ENCODE measurements at regions not wholly inside any gene's neighbourhood (a gene's known extent, or its start where the extent isn't known, plus 50 kb on each side); places are given as distances from the start of the nearest gene placed in this dataset.

DNA sequence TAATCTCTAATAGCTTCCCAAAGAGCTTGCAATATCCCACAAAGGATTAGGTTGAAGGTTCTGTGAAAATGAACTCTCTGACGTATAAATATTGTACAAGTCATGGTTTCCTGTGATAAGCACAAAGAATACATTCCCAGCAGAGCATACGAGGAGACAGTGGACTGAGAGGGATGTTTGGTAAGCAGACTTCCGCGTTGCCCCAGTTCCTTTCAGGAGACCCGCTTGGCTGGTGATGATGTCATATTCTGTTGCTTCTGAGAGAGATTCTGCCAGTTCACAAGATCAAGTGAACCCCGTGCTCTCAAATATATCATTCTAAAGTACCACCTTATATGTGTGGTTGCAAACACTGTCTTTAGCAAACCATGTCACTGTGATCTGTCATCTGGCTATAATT lies 323.9 kb upstream of the CASK start:
- H3K4me3 ChIP-seq, result no peak overlapping the region
- peaks cover 96 to 100% (median 100%) of the 10 kb centered on the region in 11 experiments for H3K27me3 ChIP-seq
- no peak overlapping the region for H3K27ac ChIP-seq
- H3K4me2 ChIP-seq, result no peak overlapping the region
- H3K9ac ChIP-seq, result no peak overlapping the region
- no peaks in the 10 kb centered on the region for H3K36me3 ChIP-seq
- no peaks in the 10 kb centered on the region for H4K20me1 ChIP-seq
- no peaks in the 10 kb centered on the region for H3K4me1 ChIP-seq
- TF ChIP-seq Cebpa-rat (IDR thresholded peaks at IDR 0.05), result no peak
- no peaks in the 10 kb centered on the region for H3K9me3 ChIP-seq (replicated peaks in 1 of 11)

DNA sequence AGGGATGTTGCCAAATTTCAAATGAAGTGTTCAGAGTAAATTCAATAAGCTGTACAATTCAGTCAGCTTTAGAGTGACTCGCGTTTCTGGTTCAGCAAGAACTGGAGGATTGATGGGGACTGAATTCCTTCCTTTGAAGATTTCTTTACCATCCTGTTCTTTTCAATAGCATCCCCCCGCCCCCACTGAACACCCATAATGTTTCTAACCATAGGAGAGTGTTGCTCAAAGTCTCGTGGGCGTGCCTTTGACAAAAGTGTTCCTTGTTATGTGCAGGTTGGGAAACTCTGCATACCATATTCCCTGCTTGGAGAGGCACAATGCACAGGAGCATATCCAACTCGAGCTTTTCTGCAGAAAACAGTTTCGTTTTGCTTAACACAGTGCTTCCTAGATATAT lies 323.5 kb upstream of the CASK start:
- TF ChIP-seq Cebpa-rat (IDR thresholded peaks at IDR 0.05), result no peak
- no peak overlapping the region for H3K4me2 ChIP-seq

DNA sequence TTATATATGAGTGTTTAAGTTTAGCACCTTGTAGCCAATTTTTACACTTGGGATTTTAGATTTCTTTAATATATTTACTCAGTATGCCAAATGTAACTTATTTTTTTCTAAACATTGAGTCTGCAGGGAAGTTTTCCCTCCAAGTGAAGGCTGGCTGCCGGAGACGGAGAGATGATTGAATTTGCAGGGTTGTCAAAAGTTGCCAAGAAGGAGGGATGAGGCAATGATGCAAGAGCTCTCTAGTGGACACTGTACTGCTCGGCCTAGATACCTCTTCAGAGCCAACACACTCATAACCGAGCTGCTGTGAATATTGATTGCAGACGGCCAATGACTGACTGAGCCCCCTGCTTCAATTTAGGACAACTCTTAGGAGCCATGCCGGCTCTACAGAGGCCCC lies 318.6 kb upstream of the CASK start:
- Histone ChIP-seq H3K27me3 (peaks cover 99 to 100% (median 100%) of the 10 kb centered on the region in 11 experiments), H3K4me3 (no peak overlapping the region), H3K9ac (no peak overlapping the region), H3K9me3 (replicated peaks in 1 of 11) (peaks cover 0 to 3% (median 0%) of the 10 kb centered on the region in 11 experiments; a peak in 1 of 22 replicates), H4K20me1 (no peaks in the 10 kb centered on the region), H3K36me3 (no peaks in the 10 kb centered on the region), H3K4me2 (no peak overlapping the region), H3K4me1 (no peaks in the 10 kb centered on the region), H3K27ac (no peak overlapping the region)
- no peak for TF ChIP-seq Cebpa-rat (IDR thresholded peaks at IDR 0.05)

More for the DNA sequence above, 323.5 kb upstream of the CASK start:
- Histone ChIP-seq H3K27ac (no peak overlapping the region), H3K9me3 (replicated peaks in 1 of 11) (no peaks in the 10 kb centered on the region), H3K27me3 (peaks cover 96 to 100% (median 100%) of the 10 kb centered on the region in 11 experiments), H3K4me1 (no peaks in the 10 kb centered on the region), H4K20me1 (no peaks in the 10 kb centered on the region), H3K9ac (no peak overlapping the region), H3K36me3 (no peaks in the 10 kb centered on the region), H3K4me3 (no peak overlapping the region)

DNA sequence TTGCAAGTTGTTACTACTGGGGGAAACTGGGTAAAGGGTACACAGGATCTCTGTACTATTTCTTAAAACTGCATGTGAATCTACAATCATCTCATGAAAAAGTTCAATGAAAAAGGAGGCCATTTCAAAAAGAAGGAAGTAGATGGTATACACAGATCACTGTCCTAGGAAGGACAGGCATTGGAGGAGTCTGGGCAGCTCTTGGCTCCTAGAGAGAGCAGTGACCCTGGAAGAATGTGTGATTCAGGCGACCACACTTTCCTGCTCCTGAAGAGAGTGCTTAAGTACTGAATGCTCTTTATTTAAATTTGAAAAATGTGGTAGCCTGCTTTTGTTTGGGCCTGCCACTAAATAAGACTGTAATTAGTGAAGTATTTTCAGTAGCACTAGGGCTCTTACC lies 318.1 kb upstream of the CASK start:
- no peak for TF ChIP-seq Cebpa-rat (IDR thresholded peaks at IDR 0.05)

DNA sequence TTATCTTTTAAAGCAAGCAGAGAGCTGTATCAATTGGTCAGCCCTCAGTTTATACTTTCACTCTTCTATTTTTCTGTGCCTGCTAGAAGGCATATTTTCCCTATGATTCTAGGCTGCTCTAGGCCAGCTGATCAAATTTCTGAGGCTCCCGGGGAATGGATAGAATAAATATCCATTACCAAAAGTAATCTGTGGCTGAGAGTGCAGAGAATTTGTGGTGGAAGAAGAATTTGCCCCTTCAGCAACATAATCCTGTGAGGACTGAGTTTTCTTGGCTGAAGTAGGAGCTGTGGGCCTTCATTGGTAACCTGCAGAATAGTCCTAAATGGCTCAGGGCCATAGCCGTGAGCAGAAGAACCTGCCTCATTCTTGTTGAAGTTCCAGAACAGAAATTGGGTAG lies 314.6 kb upstream of the CASK start:
- Histone ChIP-seq H3K27me3 (peaks cover 93 to 100% (median 99%) of the 10 kb centered on the region in 11 experiments), H3K9me3 (replicated peaks in 1 of 11) (peaks cover 0 to 3% (median 0%) of the 10 kb centered on the region in 11 experiments; a peak in 1 of 22 replicates), H3K27ac (no peak overlapping the region), H3K4me1 (no peaks in the 10 kb centered on the region), H4K20me1 (no peaks in the 10 kb centered on the region), H3K4me3 (no peak overlapping the region), H3K4me2 (no peak overlapping the region), H3K36me3 (no peaks in the 10 kb centered on the region), H3K9ac (no peak overlapping the region)
- no peak for TF ChIP-seq Cebpa-rat (IDR thresholded peaks at IDR 0.05)

More for the DNA sequence above, 318.1 kb upstream of the CASK start:
- Histone ChIP-seq H3K4me2 (no peak overlapping the region), H3K36me3 (no peaks in the 10 kb centered on the region), H3K9ac (no peak overlapping the region), H3K4me3 (no peak overlapping the region), H3K4me1 (no peaks in the 10 kb centered on the region), H3K9me3 (replicated peaks in 1 of 11) (peaks cover 0 to 3% (median 0%) of the 10 kb centered on the region in 11 experiments; a peak in 1 of 22 replicates), H3K27me3 (peaks cover 98 to 100% (median 100%) of the 10 kb centered on the region in 11 experiments), H3K27ac (no peak overlapping the region), H4K20me1 (no peaks in the 10 kb centered on the region)

DNA sequence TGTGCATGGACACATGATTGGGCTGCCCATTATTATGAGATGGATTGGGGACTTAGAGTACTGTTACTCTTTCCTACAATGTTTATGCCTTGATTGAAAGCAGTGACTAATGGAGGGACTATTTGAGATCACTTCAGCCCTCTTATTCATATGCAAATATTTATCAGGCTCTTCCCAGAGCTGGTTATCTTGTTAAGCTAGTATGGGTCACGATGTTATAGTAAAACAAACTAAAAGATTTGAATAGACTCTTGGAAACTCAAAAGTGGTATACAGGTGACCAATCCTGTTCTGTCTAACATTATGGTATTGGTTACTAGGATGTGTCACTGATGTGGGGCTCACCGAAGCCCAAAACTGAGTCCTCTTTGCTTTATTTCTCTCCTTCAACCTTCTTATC lies 306.2 kb upstream of the CASK start:
- Histone ChIP-seq H3K27ac (no peak overlapping the region), H3K9ac (no peak overlapping the region), H3K36me3 (no peaks in the 10 kb centered on the region), H3K4me3 (no peak overlapping the region), H3K4me1 (no peaks in the 10 kb centered on the region), H3K27me3 (peaks cover 65 to 95% (median 86%) of the 10 kb centered on the region in 11 experiments), H4K20me1 (no peaks in the 10 kb centered on the region), H3K4me2 (no peak overlapping the region), H3K9me3 (replicated peaks in 1 of 11) (peaks cover 8 to 27% (median 15%) of the 10 kb centered on the region in 11 experiments; a peak in 21 of 22 replicates)
- TF ChIP-seq Cebpa-rat (IDR thresholded peaks at IDR 0.05), result no peak

DNA sequence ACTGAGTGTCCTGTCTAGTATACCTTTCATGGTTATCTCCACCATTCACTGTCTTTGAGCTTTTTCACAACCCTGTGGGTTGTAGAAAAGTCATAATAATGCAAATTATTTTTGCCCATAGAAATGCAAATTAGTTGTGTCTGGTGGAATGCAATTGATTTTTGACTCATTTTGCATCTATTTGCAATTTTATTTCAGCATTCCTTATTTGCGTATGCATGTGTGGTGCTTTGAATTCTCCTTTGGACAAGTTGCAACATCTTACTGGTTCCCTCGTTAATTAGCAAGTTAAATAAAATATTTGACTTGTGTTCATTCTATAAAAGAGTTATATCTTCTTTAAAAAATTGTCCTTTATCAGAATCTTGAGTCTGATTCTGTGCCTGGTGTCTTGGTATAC lies 297.3 kb upstream of the CASK start:
- H3K4me1 ChIP-seq, result no peaks in the 10 kb centered on the region
- no peaks in the 10 kb centered on the region; a peak in 1 of 22 replicates for H4K20me1 ChIP-seq
- no peak for TF ChIP-seq Cebpa-rat (IDR thresholded peaks at IDR 0.05)
- 0 out of 22 replicates have a peak, but pooled peaks cover 0 to 3% (median 0%) of the 10 kb centered on the region in 11 experiments for H3K9me3 ChIP-seq (replicated peaks in 1 of 11)
- no peak overlapping the region for H3K27ac ChIP-seq
- no peak overlapping the region for H3K4me2 ChIP-seq
- no peaks in the 10 kb centered on the region for H3K36me3 ChIP-seq
- H3K4me3 ChIP-seq, result no peak overlapping the region
- H3K27me3 ChIP-seq, result peaks cover 82 to 98% (median 90%) of the 10 kb centered on the region in 11 experiments
- no peak overlapping the region for H3K9ac ChIP-seq

DNA sequence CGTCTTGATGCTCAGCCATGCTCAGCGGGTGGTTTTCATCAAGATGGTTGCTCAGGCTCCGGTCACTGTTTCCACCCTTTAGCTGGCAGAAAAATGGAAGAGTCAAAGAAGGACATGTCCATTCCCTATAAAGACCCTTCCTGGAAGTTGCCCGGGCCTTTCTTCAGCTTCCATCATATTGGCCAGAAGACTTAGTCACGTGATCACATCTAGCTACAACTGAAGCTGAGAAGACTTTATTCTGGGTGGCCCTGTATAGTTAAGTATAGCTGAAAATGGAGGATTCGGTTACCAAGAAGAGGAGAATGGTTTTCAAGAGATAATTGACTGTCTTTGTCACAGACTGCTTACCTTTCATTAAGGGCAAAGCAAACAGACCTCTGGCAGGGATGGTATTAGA lies 296.7 kb upstream of the CASK start:
- Histone ChIP-seq H3K4me3 (no peak overlapping the region), H4K20me1 (no peaks in the 10 kb centered on the region; a peak in 1 of 22 replicates), H3K27ac (no peak overlapping the region), H3K9me3 (replicated peaks in 1 of 11) (no peaks in the 10 kb centered on the region), H3K27me3 (peaks cover 88 to 98% (median 95%) of the 10 kb centered on the region in 11 experiments), H3K4me1 (no peaks in the 10 kb centered on the region), H3K4me2 (no peak overlapping the region), H3K36me3 (no peaks in the 10 kb centered on the region), H3K9ac (no peak overlapping the region)
- TF ChIP-seq Cebpa-rat (IDR thresholded peaks at IDR 0.05), result no peak

DNA sequence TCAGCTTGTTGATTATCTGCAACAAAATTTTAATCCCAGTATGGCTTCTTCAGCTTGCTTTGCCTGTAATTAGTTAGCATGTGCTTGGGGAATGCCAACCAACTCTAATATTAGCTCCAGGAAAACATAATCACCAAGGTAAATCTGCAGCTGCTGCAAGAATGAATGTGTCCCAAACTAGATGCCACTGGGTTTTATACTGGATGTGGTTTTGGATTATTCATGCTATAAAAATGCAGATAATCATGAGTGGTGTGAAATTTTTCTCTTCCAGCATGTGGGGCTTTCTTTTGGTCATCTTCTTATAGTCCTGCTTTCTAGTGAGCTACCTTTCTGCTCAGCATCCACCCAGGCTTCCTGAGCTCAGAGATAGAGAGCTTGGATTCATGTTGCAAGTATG lies 295.9 kb upstream of the CASK start:
- Histone ChIP-seq H4K20me1 (no peaks in the 10 kb centered on the region; a peak in 1 of 22 replicates), H3K4me1 (no peaks in the 10 kb centered on the region), H3K36me3 (no peaks in the 10 kb centered on the region), H3K9ac (no peak overlapping the region), H3K27ac (no peak overlapping the region), H3K4me2 (no peak overlapping the region), H3K4me3 (no peak overlapping the region), H3K9me3 (replicated peaks in 1 of 11) (no peaks in the 10 kb centered on the region), H3K27me3 (peaks cover 90 to 98% (median 97%) of the 10 kb centered on the region in 11 experiments)
- TF ChIP-seq Cebpa-rat (IDR thresholded peaks at IDR 0.05), result no peak

DNA sequence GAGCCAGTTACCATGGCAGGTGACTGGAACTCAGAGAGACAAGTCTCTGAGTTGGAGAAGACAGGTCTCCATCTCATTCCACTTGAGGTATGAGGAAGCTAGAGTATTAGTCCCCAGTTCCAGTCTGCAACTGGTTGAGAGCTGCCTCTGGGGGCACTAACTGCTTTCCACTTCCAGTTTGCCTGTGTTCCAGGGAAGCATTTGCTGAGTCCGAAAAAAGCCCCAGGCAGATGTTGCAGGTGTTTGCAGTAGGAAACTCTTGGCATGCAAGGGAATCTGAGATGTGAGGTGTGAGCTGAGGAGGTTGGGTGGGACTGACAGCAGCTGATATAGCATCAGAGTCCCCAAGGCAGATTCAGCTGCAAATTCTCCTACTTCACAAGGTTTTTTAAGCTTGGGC lies 272.2 kb upstream of the CASK start:
- Histone ChIP-seq H3K27me3 (peaks cover 75 to 100% (median 99%) of the 10 kb centered on the region in 11 experiments), H3K4me2 (no peak overlapping the region), H3K4me3 (no peak overlapping the region), H3K27ac (no peak overlapping the region), H4K20me1 (no peaks in the 10 kb centered on the region; a peak in 2 of 22 replicates), H3K9me3 (replicated peaks in 1 of 11) (peaks cover 0 to 10% (median 4%) of the 10 kb centered on the region in 11 experiments; a peak in 3 of 22 replicates), H3K9ac (no peak overlapping the region), H3K36me3 (no peaks in the 10 kb centered on the region), H3K4me1 (no peaks in the 10 kb centered on the region)
- no peak for TF ChIP-seq Cebpa-rat (IDR thresholded peaks at IDR 0.05)

All from BLaER1 treated with 17β-estradiol and CSF1 and Interleukin-3, amounts not matched to agents 10 nM and 100 nM (cell line).